Spleen (tissue), 11 donors: ENCODE measurements at regions not wholly inside any gene's neighbourhood (a gene's known extent, or its start where the extent isn't known, plus 50 kb on each side); places are given as distances from the start of the nearest gene placed in this dataset.
"Not testable (repeated sequence)": the region's sequence is repeated elsewhere in the genome, so short reads cannot be mapped to it uniquely, and the experiment has no call there.

Source experiments
- DNase-seq: peaks from one replicate; pipeline ENCODE4 v3.0.0-alpha.2; 2020
- H3K27ac ChIP-seq, 8 donors: fragments of 200-600 bp; sonication (generic) in 7 of 8; 1 replicate in 4 of 8; 2 replicates in 4 of 8; pipeline versions ENCODE4 v1.5.0 to v1.8.0; 2016 to 2021; ENCODE audit warnings: inconsistent platforms in 4 of 8, mild to moderate bottlenecking in 4 of 8, moderate library complexity in 1 of 8
- H3K27me3 ChIP-seq, 7 donors: fragments of 200-600 bp; sonication (generic) in 6 of 7; replicated peaks in 1 of 7; 1 replicate in 4 of 7; 2 replicates in 3 of 7; pipeline versions ENCODE4 v1.5.0 to v1.8.0; 2016 to 2021; ENCODE audit warnings: inconsistent platforms in 3 of 7, mild to moderate bottlenecking in 1 of 7
- H3K36me3 ChIP-seq, 6 donors: fragments of 200-600 bp; sonication (generic) in 5 of 6; 1 replicate in 4 of 6; 2 replicates in 2 of 6; pipeline versions ENCODE4 v1.5.0 to v1.8.0; 2016 to 2021; ENCODE audit warnings: inconsistent platforms in 2 of 6
- H3K4me1 ChIP-seq, 6 donors: fragments of 200-600 bp; sonication (generic) in 5 of 6; 1 replicate in 3 of 6; 2 replicates in 3 of 6; pipeline versions ENCODE4 v1.5.0 to v1.8.0; 2016 to 2021; ENCODE audit warnings: inconsistent platforms in 3 of 6
- H3K4me3 ChIP-seq, 8 donors: fragments of 200-600 bp; sonication (generic) in 7 of 8; 1 replicate in 4 of 8; 2 replicates in 4 of 8; pipeline versions ENCODE4 v1.5.0 to v1.8.0; 2016 to 2021; ENCODE audit warnings: inconsistent platforms in 4 of 8, mild to moderate bottlenecking in 4 of 8, moderate library complexity in 2 of 8
- H3K9me3 ChIP-seq, 8 donors: fragments of 200-600 bp; sonication (generic) in 7 of 8; 1 replicate in 4 of 8; 2 replicates in 4 of 8; pipeline versions ENCODE4 v1.5.0 to v1.8.0; 2016 to 2021; ENCODE audit warnings: inconsistent platforms in 4 of 8
- POLR2A ChIP-seq, 3 donors: fragments of 450-650 bp; IDR thresholded peaks; one replicate each; pipeline ENCODE4 v1.5.1; 2017; ENCODE audit warnings: antibody characterized with exemption in 3 of 3, mild to moderate bottlenecking in 1 of 3
- POLR2AphosphoS5 ChIP-seq, 3 donors: sonication (generic); formaldehyde crosslinking; IDR thresholded peaks; one replicate each; pipeline ENCODE4 v1.5.1; 2017; ENCODE audit warnings: antibody characterized with exemption in 3 of 3
- whole genome bisulfite sequencing, 5 donors: extraction: QIAGEN DNeasy Blood & Tissue Kit in 3 of 5; methylation state at CpG; one replicate each; pipeline versions ENCODE4 v1.1.5 to v1.1.7; 2013 to 2018; 5-methylcytosine and 5-hydroxymethylcytosine counted together
- intact Hi-C: fragments of 100-400 bp; cut with DNase I; formaldehyde crosslinking; loops from one replicate; pipeline ENCODE4 v1.15.0; 2023; ENCODE audit warnings: low total_unique reads
- TF ChIP-seq, protein P1 (sequence below), 11 experiments: fragments of 200-600 bp in 7 of 11; fragments of 450-650 bp in 4 of 11; sonication (generic) in 4 of 11; IDR thresholded peaks in 8 of 11; conservative IDR thresholded peaks in 3 of 11; 1 replicate in 7 of 11; 2 replicates in 4 of 11; pipeline versions ENCODE4 v1.4.0 to v1.8.0; 2016 to 2021; ENCODE audit warnings: antibody characterized with exemption in 11 of 11, inconsistent platforms in 4 of 11, mild to moderate bottlenecking in 1 of 11
- donor health status: healthy with polysubstance abuse.
- donor health status: DM: no; HTN: no; CAD: no; lungs with moderate emphysema.
- donor health status: DM: no; HTN: no; CAD: no.
- donor health status: Bipolar disorder and iron deficiency.
- donor health status: healthy.
- donor health status: DM: no; HTN: no; CAD: no.
- donor health status: DM: yes; HTN: yes; CAD: no.

DNA sequence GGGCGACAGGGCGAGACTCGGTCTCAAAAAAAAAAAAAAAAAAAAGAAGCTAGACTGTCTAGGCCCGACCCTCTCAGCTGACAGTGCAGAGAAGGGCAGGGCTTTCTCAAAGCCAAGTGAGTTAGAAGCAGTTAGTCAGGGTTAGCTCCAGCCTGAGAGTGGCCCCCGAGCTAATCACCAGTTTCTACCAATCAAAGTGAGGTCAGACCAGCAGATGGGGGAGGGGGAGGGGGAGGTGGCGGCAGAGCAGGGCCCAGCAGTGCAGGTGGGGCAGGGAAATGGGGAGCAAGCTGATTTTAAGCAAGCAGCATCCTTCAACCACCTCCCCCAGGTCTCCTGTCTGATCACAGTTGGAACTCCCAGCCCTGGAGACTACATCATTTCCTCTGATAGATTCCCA is 55.3 kb upstream of the PRR5 start:
- intact Hi-C loops = no loop called here
- Histone ChIP-seq H3K27ac (no peak overlapping the region), H3K36me3 (no peaks in the 10 kb centered on the region), H3K4me1 (peaks cover 0 to 13% (median 4%) of the 10 kb centered on the region in 6 donors), H3K9me3 (no peaks in the 10 kb centered on the region), H3K27me3 (peaks cover 0 to 6% (median 0%) of the 10 kb centered on the region in 7 donors), H3K4me3 (no peak overlapping the region)
- DNase-seq = no peak
- TF ChIP-seq POLR2A (IDR thresholded peaks at IDR 0.05) = no peak
- TF ChIP-seq, protein P1, sequence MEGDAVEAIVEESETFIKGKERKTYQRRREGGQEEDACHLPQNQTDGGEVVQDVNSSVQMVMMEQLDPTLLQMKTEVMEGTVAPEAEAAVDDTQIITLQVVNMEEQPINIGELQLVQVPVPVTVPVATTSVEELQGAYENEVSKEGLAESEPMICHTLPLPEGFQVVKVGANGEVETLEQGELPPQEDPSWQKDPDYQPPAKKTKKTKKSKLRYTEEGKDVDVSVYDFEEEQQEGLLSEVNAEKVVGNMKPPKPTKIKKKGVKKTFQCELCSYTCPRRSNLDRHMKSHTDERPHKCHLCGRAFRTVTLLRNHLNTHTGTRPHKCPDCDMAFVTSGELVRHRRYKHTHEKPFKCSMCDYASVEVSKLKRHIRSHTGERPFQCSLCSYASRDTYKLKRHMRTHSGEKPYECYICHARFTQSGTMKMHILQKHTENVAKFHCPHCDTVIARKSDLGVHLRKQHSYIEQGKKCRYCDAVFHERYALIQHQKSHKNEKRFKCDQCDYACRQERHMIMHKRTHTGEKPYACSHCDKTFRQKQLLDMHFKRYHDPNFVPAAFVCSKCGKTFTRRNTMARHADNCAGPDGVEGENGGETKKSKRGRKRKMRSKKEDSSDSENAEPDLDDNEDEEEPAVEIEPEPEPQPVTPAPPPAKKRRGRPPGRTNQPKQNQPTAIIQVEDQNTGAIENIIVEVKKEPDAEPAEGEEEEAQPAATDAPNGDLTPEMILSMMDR (IDR thresholded peaks at IDR 0.05 in 8 of 11, conservative IDR thresholded peaks at IDR 0.05 in 3 of 11) = no peak
- WGBS, 5 donors = 76 to 90% (median 86%) methylated on average over 6 of the region's 6 CpGs

DNA sequence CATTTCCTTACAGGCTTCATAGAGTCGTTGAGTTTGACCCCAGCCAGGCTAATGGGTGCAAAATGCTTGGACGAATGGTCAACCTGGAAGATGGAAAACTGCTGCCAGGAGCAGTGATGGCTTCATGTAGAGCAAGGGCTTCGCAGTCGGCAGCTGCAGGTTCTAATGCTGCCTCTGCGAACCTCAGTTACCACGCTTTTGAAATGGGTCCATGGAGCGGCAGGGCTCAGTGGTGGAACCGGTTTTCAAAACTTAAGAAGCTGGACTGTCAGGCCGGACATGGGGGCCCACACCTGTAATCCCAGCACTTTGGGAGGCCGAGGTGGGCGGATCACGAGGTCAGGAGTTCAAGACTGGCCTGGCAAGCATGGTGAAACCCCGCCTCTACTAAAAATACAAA is 55.9 kb upstream of the PRR5 start:
- Histone ChIP-seq H3K4me3 (no peak overlapping the region), H3K27ac (no peak overlapping the region), H3K9me3 (no peaks in the 10 kb centered on the region), H3K27me3 (peaks cover 0 to 6% (median 0%) of the 10 kb centered on the region in 7 donors), H3K4me1 (peaks cover 0 to 13% (median 4%) of the 10 kb centered on the region in 6 donors), H3K36me3 (no peaks in the 10 kb centered on the region)
- TF ChIP-seq, protein P1 (IDR thresholded peaks at IDR 0.05 in 8 of 11, conservative IDR thresholded peaks at IDR 0.05 in 3 of 11) = no peak
- TF ChIP-seq POLR2AphosphoS5 (IDR thresholded peaks at IDR 0.05) (no peak), POLR2A (IDR thresholded peaks at IDR 0.05) (no peak)
- intact Hi-C loops = no loop called here
- DNase-seq = peak; percentile 38
- 77 to 92% (median 89%) methylated on average over 12 to 13 of the region's 13 CpGs for WGBS, 5 donors

DNA sequence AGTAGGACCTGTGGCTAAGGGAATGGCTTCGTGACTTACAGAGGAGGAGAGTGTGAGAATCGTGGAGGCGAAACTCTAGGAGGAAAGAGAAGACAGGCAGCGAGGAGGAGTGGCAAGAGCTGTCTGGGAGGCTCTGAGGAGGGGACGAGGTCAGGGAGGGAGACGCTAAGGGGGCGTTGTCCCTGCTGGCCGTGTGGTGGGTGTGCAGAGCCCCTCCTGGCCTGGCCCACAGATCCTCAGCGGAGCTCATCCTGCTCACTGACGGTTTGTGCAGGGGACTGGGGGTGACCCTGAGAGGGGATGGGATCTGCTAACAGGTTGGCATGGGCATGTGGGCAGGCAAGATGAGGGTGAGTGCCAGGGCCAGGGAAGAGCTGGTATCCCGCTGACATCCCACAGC is 56.5 kb upstream of the PRR5 start:
- intact Hi-C loops = no loop called here
- 77 to 87% (median 85%) methylated on average over 11 of the region's 11 CpGs for WGBS, 5 donors
- peak; percentile 34 for DNase-seq

DNA sequence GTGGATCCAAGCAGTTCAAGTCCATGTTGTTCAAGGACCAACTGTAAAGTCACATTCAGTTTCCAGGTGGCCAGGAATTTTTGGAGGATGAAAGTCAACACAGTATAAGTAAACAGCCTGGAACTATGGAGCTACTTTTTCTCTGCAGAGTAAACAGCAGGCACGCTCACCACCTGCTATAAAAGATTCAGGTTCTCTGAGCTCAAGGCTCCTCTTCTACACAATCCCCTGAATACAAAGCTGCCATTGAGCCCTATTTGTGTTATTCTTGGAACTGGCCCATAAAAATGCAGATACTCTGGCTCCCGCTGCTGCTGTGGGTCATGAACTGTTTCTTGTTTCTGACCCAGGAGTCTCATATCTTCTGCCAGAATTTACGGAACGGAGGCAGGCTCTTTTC is 56.9 kb upstream of the PRR5 start:
- DNase-seq = no peak
- Histone ChIP-seq H3K36me3 (no peaks in the 10 kb centered on the region), H3K27ac (no peak overlapping the region), H3K4me1 (peaks cover 0 to 16% (median 7%) of the 10 kb centered on the region in 6 donors), H3K4me3 (no peak overlapping the region), H3K9me3 (no peaks in the 10 kb centered on the region), H3K27me3 (peaks cover 0 to 13% (median 0%) of the 10 kb centered on the region in 7 donors)
- WGBS, 5 donors = 77 to 89% (median 85%) methylated on average over 4 of the region's 4 CpGs
- intact Hi-C loops = no loop called here
- TF ChIP-seq POLR2AphosphoS5 (IDR thresholded peaks at IDR 0.05) (no peak), POLR2A (IDR thresholded peaks at IDR 0.05) (no peak)
- TF ChIP-seq, protein P1 (IDR thresholded peaks at IDR 0.05 in 8 of 11, conservative IDR thresholded peaks at IDR 0.05 in 3 of 11) = no peak

More for the DNA sequence above, 56.5 kb upstream of the PRR5 start:
- no peaks in the 10 kb centered on the region for H3K36me3 ChIP-seq
- TF ChIP-seq POLR2A (IDR thresholded peaks at IDR 0.05) (no peak), POLR2AphosphoS5 (IDR thresholded peaks at IDR 0.05) (no peak)
- TF ChIP-seq, protein P1 (IDR thresholded peaks at IDR 0.05 in 8 of 11, conservative IDR thresholded peaks at IDR 0.05 in 3 of 11) = no peak
- peaks cover 0 to 13% (median 5%) of the 10 kb centered on the region in 6 donors for H3K4me1 ChIP-seq
- no peak overlapping the region for H3K4me3 ChIP-seq
- H3K27me3 ChIP-seq = peaks cover 0 to 9% (median 0%) of the 10 kb centered on the region in 7 donors
- H3K27ac ChIP-seq = no peak overlapping the region
- no peaks in the 10 kb centered on the region for H3K9me3 ChIP-seq

DNA sequence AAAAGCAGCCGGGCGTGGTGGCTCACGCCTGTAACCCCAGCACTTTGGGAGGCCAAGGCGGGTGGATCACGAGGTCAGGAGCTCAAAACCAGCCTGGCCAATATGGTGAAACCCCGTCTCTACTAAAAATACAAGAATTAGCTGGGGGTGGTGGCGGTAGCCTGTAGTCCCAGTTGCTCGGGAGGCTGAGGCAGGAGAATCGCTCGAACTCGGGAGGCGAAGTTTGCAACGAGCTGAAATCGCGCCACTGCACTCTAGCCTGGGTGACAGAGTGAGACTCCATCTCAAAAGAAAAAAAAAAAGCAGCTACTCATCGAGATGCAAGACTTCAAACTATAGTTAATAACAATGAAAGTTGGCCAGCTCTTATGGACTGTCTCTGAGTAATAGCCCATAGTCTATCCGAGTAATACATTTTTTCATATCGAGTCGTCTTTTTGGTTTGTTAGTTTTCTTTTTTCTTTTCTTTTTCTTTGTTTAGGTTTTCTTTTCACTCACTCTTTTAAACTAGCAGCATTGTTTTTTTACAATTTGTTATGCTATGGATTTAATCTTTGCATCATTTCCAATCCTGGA is 58.4 kb upstream of the PRR5 start:
- 88 to 93% (median 91%) methylated on average over 19 of the region's 19 CpGs for WGBS, 5 donors
- Histone ChIP-seq H3K27me3 (peaks cover 0 to 28% (median 0%) of the 10 kb centered on the region in 7 donors), H3K4me1 (peaks cover 0 to 14% (median 4%) of the 10 kb centered on the region in 6 donors)
- H3K36me3 ChIP-seq, H3K9me3 ChIP-seq, H3K27ac ChIP-seq, H3K4me3 ChIP-seq, intact Hi-C loops: not testable (repeated sequence)
- DNase-seq = peak; percentile 46
